ENCODE measurements at regions not wholly inside any gene's neighbourhood (a gene's known extent, or its start where the extent isn't known, plus 50 kb on each side); places are given as distances from the start of the nearest gene placed in this dataset.

GRCh38 chr3:23656199-23656598 is 149.6 kb upstream of the UBE2E1 start:
- no peak overlapping the region for H3K4me3 ChIP-seq (ENCODE audit: low read depth, low read length)
- no peak for DNase-seq (ENCODE audit: low read depth)
- TF ChIP-seq CTCF (IDR thresholded peaks at IDR 0.05; ENCODE audit: insufficient read depth, low read length): no peak

- H3K4me3 ChIP-seq (ENCODE audit: low read depth, low read length): no peak overlapping the region
- DNase-seq (ENCODE audit: low read depth): no peak
- no peak for TF ChIP-seq CTCF (IDR thresholded peaks at IDR 0.05; ENCODE audit: insufficient read depth, low read length)
Measured at GRCh38 chr3:23656821-23657220, 148.9 kb upstream of the UBE2E1 start.

GRCh38 chr3:23657647-23658046 is 148.1 kb upstream of the UBE2E1 start:
- H3K4me3 ChIP-seq (ENCODE audit: low read depth, low read length): no peak overlapping the region
- TF ChIP-seq CTCF (IDR thresholded peaks at IDR 0.05; ENCODE audit: insufficient read depth, low read length): no peak
- DNase-seq (ENCODE audit: low read depth): no peak

GRCh38 chr3:23659274-23659673 is 146.5 kb upstream of the UBE2E1 start:
- DNase-seq (ENCODE audit: low read depth): no peak
- no peak overlapping the region for H3K4me3 ChIP-seq (ENCODE audit: low read depth, low read length)
- TF ChIP-seq CTCF (IDR thresholded peaks at IDR 0.05; ENCODE audit: insufficient read depth, low read length): no peak

- H3K4me3 ChIP-seq (ENCODE audit: low read depth, low read length): no peak overlapping the region
- no peak for DNase-seq (ENCODE audit: low read depth)
- TF ChIP-seq CTCF (IDR thresholded peaks at IDR 0.05; ENCODE audit: insufficient read depth, low read length): no peak
Measured at GRCh38 chr3:23659840-23660430, 145.8 kb upstream of the UBE2E1 start.

GRCh38 chr3:23662079-23662617 is 143.6 kb upstream of the UBE2E1 start:
- TF ChIP-seq CTCF (IDR thresholded peaks at IDR 0.05; ENCODE audit: insufficient read depth, low read length): no peak
- DNase-seq (ENCODE audit: low read depth): no peak
- H3K4me3 ChIP-seq (ENCODE audit: low read depth, low read length): no peak overlapping the region

- peak; percentile 74 for DNase-seq (ENCODE audit: low read depth)
- no peak for TF ChIP-seq CTCF (IDR thresholded peaks at IDR 0.05; ENCODE audit: insufficient read depth, low read length)
- no peak overlapping the region for H3K4me3 ChIP-seq (ENCODE audit: low read depth, low read length)
Measured at GRCh38 chr3:23663246-23663645, 142.5 kb upstream of the UBE2E1 start.
